ENCODE measurements at regions not wholly inside any gene's neighbourhood (a gene's known extent, or its start where the extent isn't known, plus 50 kb on each side); places are given as distances from the start of the nearest gene placed in this dataset. TPM values are rescaled to one million over a fixed set of nuclear protein-coding genes. Genes with fewer than 3 reads are reported as not detected.

- no peak for TF ChIP-seq POLR2A (IDR thresholded peaks at IDR 0.05; ENCODE audit: control extremely low read depth in 1 of 2, low read depth in 2 of 2, low read length in 2 of 2)
- TF ChIP-seq RFX5 (IDR thresholded peaks at IDR 0.05; ENCODE audit: borderline replicate concordance, low read depth, low read length): no peak
- no peak for TF ChIP-seq CBX5 (IDR thresholded peaks at IDR 0.05; ENCODE audit: low read depth, low read length)
- no peak for TF ChIP-seq KDM4A (IDR thresholded peaks at IDR 0.05; ENCODE audit: low read depth, low read length, severe bottlenecking)
- no peak for TF ChIP-seq NRF1 (IDR thresholded peaks at IDR 0.05; ENCODE audit: low read depth, low read length)
- no peak for TF ChIP-seq KDM5A (IDR thresholded peaks at IDR 0.05; ENCODE audit: low read length)
- no peak for TF ChIP-seq EGR1 (IDR thresholded peaks at IDR 0.05; ENCODE audit: borderline replicate concordance, low read depth, low read length)
These were observed 51.3 kb upstream of the CARMIL1 start (continued) for GRCh38 chr6:25227854-25228253.

Small RNAs in the stretch of these regions (small RNA-seq; reads per million reads assigned to genes)
- gene RN7SL334P (ENCODE audit: insufficient read depth): not detected

All from H1 (cell line).